Panc1 (cell line): ENCODE measurements at regions not wholly inside any gene's neighbourhood (a gene's known extent, or its start where the extent isn't known, plus 50 kb on each side); places are given as distances from the start of the nearest gene placed in this dataset.

ENCODE experiments used
- ATAC-seq: fragments of 200-7000 bp; cut with Tn5 transposase; 2 replicates; pipeline ENCODE4 v1.9.1; 2020; ENCODE audit warnings: mild to moderate bottlenecking, moderate library complexity
- BruUV-seq: library from RNA; stranded (reverse); fragments of 400-500 nt; replicated peaks from 2 replicates; lab custom pipeline; 2021; lab: Mats Ljungman, UMichigan
- CTCF ChIA-PET: fragments of 300-600 bp; sonication (Branson Sonifier 250); formaldehyde crosslinking; loops from one replicate; lab custom pipeline; 2022; ENCODE audit warnings: antibody characterized with exemption; lab: Charles Lee
- POLR2A ChIA-PET: fragments of 300-600 bp; sonication (Branson Sonifier 250); formaldehyde crosslinking; loops from one replicate; lab custom pipeline; 2022; ENCODE audit warnings: antibody characterized with exemption; lab: Charles Lee
- DNase-seq: peaks from one replicate; pipeline ENCODE4 v3.0.0-alpha.2; 2010; ENCODE audit warnings: low read depth, low spot score
- H3K27ac ChIP-seq: 2 replicates; pipeline ENCODE4 v1.5.1; 2011; ENCODE audit warnings: mild to moderate bottlenecking, low read length, inconsistent platforms
- H3K27me3 ChIP-seq: fragments of 200-500 bp; sonication (Bioruptor generic); 2 replicates; pipeline ENCODE4 v1.6.0; 2014; ENCODE audit warnings: low read length, inconsistent platforms; ENCODE audit not compliant: control insufficient read depth, insufficient read depth
- H3K36me3 ChIP-seq: fragments of 200-500 bp; sonication (Bioruptor generic); 2 replicates; pipeline ENCODE4 v1.5.1; 2014; ENCODE audit warnings: inconsistent platforms, mild to moderate bottlenecking, low read length, moderate library complexity; ENCODE audit not compliant: control insufficient read depth, insufficient read depth
- H3K4me1 ChIP-seq: 2 replicates; pipeline ENCODE4 v1.5.1; 2011; ENCODE audit warnings: inconsistent platforms, mild to moderate bottlenecking, low read length, moderate library complexity; ENCODE audit not compliant: control insufficient read depth, insufficient read depth
- H3K4me3 ChIP-seq, 2 experiments: 2 replicates each; pipeline ENCODE4 v1.5.1; 2011 to 2012; ENCODE audit warnings: low read depth in 2 of 2, low read length in 2 of 2, mild to moderate bottlenecking in 2 of 2, inconsistent platforms in 1 of 2, moderate library complexity in 1 of 2
- H3K9me3 ChIP-seq: fragments of 200-500 bp; sonication (Bioruptor generic); 2 replicates; pipeline ENCODE4 v1.5.1; 2014; ENCODE audit warnings: low read depth, mild to moderate bottlenecking, inconsistent platforms, low read length, moderate library complexity; ENCODE audit not compliant: control insufficient read depth, insufficient read depth
- POLR2AphosphoS5 ChIP-seq: IDR thresholded peaks from 2 replicates; pipeline ENCODE4 v1.6.1; 2012; ENCODE audit warnings: mild to moderate bottlenecking, low read depth, low read length, moderate library complexity
- SIN3A ChIP-seq: IDR thresholded peaks from 2 replicates; pipeline ENCODE4 v1.6.1; 2012; ENCODE audit warnings: low read depth, mild to moderate bottlenecking, low read length, moderate library complexity, borderline replicate concordance; ENCODE audit not compliant: insufficient read depth
- TCF7L2 ChIP-seq: IDR thresholded peaks from 2 replicates; pipeline ENCODE4 v1.6.1; 2011; ENCODE audit warnings: mild to moderate bottlenecking, low read depth, low read length, inconsistent platforms
- in situ Hi-C: cut with HindIII; loops from 2 replicates; pipeline ENCODE4 v1.10.0; 2016; ENCODE audit warnings: low sequenced_read_pairs, low pct_unique_long_range_greater_than_20kb
- intact Hi-C: fragments of 100-400 bp; cut with micrococcal nuclease; formaldehyde crosslinking; loops from one replicate; pipeline ENCODE4 v1.10.0; 2022; ENCODE audit not compliant: unreplicated experiment
- TF ChIP-seq, protein P1 (sequence below), 2 experiments: IDR thresholded peaks; 2 replicates each; pipeline ENCODE4 v1.6.1; 2011 to 2012; ENCODE audit warnings: low read depth in 2 of 2, control low read depth in 1 of 2, low read length in 1 of 2, mild to moderate bottlenecking in 1 of 2, moderate library complexity in 1 of 2; ENCODE audit not compliant: insufficient read depth in 1 of 2
- TF ChIP-seq, protein P2 (sequence below): fragments of 450-650 bp; IDR thresholded peaks from 2 replicates; pipeline ENCODE4 v1.5.1; 2017; ENCODE audit warnings: mild to moderate bottlenecking

DNA sequence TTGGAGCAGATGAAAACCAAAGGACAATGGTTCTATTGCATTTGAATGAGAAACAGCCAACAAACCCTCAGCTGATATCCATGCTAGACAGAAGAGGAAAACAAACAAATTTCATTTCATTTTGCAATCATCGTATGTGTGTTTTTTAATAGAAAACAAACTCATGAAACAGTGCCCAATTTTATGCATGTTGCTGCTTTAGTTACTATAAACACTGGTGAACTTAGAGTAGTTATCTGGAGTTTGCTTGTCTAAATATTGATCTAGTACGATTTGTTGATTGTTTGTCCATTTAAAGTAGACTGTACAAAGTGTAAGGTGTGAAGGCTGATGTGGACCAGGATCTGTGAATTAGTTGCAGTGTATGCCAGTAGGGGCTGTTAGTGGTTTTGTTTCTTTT, 166.6 kb downstream of the KITLG start:
- CTCF ChIA-PET = no interaction called here
- in situ Hi-C loops (no loop called here), intact Hi-C loops (no loop called here)
- TF ChIP-seq, protein P1, sequence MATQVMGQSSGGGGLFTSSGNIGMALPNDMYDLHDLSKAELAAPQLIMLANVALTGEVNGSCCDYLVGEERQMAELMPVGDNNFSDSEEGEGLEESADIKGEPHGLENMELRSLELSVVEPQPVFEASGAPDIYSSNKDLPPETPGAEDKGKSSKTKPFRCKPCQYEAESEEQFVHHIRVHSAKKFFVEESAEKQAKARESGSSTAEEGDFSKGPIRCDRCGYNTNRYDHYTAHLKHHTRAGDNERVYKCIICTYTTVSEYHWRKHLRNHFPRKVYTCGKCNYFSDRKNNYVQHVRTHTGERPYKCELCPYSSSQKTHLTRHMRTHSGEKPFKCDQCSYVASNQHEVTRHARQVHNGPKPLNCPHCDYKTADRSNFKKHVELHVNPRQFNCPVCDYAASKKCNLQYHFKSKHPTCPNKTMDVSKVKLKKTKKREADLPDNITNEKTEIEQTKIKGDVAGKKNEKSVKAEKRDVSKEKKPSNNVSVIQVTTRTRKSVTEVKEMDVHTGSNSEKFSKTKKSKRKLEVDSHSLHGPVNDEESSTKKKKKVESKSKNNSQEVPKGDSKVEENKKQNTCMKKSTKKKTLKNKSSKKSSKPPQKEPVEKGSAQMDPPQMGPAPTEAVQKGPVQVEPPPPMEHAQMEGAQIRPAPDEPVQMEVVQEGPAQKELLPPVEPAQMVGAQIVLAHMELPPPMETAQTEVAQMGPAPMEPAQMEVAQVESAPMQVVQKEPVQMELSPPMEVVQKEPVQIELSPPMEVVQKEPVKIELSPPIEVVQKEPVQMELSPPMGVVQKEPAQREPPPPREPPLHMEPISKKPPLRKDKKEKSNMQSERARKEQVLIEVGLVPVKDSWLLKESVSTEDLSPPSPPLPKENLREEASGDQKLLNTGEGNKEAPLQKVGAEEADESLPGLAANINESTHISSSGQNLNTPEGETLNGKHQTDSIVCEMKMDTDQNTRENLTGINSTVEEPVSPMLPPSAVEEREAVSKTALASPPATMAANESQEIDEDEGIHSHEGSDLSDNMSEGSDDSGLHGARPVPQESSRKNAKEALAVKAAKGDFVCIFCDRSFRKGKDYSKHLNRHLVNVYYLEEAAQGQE (IDR thresholded peaks at IDR 0.05; ENCODE audit: insufficient read depth in 1 of 2, low read depth in 2 of 2, low read length in 1 of 2) = no peak
- TF ChIP-seq TCF7L2 (no peak), SIN3A (no peak), POLR2AphosphoS5 (no peak)
- TF ChIP-seq, protein P2, sequence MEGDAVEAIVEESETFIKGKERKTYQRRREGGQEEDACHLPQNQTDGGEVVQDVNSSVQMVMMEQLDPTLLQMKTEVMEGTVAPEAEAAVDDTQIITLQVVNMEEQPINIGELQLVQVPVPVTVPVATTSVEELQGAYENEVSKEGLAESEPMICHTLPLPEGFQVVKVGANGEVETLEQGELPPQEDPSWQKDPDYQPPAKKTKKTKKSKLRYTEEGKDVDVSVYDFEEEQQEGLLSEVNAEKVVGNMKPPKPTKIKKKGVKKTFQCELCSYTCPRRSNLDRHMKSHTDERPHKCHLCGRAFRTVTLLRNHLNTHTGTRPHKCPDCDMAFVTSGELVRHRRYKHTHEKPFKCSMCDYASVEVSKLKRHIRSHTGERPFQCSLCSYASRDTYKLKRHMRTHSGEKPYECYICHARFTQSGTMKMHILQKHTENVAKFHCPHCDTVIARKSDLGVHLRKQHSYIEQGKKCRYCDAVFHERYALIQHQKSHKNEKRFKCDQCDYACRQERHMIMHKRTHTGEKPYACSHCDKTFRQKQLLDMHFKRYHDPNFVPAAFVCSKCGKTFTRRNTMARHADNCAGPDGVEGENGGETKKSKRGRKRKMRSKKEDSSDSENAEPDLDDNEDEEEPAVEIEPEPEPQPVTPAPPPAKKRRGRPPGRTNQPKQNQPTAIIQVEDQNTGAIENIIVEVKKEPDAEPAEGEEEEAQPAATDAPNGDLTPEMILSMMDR = no peak
- H3K36me3 ChIP-seq = no peaks in the 10 kb centered on the region
- DNase-seq = no peak
- H3K4me1 ChIP-seq = no peaks in the 10 kb centered on the region
- H3K9me3 ChIP-seq = no peaks in the 10 kb centered on the region
- BruUV-seq = no TSS peak
- ATAC-seq = no peak
- H3K27me3 ChIP-seq = no peaks in the 10 kb centered on the region
- no peak overlapping the region for H3K4me3 ChIP-seq
- POLR2A ChIA-PET = no interaction called here
- no peak overlapping the region for H3K27ac ChIP-seq

DNA sequence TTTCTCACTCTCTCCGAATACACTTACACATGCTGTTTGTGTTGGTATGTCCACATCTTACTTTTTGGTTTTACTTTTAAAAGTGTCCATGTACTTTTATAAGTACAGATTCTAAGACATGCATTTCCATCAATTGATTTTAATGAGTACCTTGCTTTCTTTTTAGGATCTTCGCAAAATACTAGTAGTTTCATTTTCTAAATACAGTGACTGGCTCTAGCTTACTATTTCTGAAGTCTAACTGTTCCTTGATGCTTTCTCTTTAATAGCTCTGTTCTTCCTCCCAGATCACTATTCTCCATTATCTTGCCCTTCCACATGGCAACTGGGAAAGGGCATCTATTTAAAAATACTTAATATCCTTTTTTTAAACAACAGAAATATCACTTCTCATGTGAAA, 164.1 kb downstream of the KITLG start:
- CTCF ChIA-PET = no interaction called here
- ATAC-seq = no peak

More for the DNA sequence above, 164.1 kb downstream of the KITLG start:
- no peak overlapping the region for H3K27ac ChIP-seq
- POLR2A ChIA-PET = no interaction called here
- no peaks in the 10 kb centered on the region for H3K36me3 ChIP-seq
- H3K4me3 ChIP-seq = no peak overlapping the region
- BruUV-seq = no TSS peak
- no peak for DNase-seq
- TF ChIP-seq TCF7L2 (no peak), POLR2AphosphoS5 (no peak), SIN3A (no peak)
- TF ChIP-seq, protein P2 = no peak
- TF ChIP-seq, protein P1 (IDR thresholded peaks at IDR 0.05; ENCODE audit: insufficient read depth in 1 of 2, low read depth in 2 of 2, low read length in 1 of 2) = no peak
- no peaks in the 10 kb centered on the region for H3K4me1 ChIP-seq
- H3K9me3 ChIP-seq = no peaks in the 10 kb centered on the region
- intact Hi-C loops (no loop called here), in situ Hi-C loops (no loop called here)
- no peaks in the 10 kb centered on the region for H3K27me3 ChIP-seq
